G401 (cell line): ENCODE measurements at regions not wholly inside any gene's neighbourhood (a gene's known extent, or its start where the extent isn't known, plus 50 kb on each side); places are given as distances from the start of the nearest gene placed in this dataset.

ENCODE experiments used
- DNase-seq: peaks from one replicate; pipeline ENCODE4 v3.0.0-alpha.2; 2015; ENCODE audit warnings: low spot score
- in situ Hi-C: cut with HindIII; loops from 2 replicates; pipeline ENCODE4 v1.10.0; 2016; ENCODE audit warnings: low sequenced_read_pairs, mixed read lengths

- in situ Hi-C loops, result no loop called here
- DNase-seq, result no peak
Measured at GRCh38 chr1:36537190-36537768, 54.6 kb upstream of the CSF3R start.

- in situ Hi-C loops, result no loop called here
- no peak for DNase-seq
Measured at GRCh38 chr1:36536727-36537126, 54.0 kb upstream of the CSF3R start.

- in situ Hi-C loops, result no loop called here
- DNase-seq, result no peak
Measured at GRCh38 chr1:36534711-36535412, 52.1 kb upstream of the CSF3R start.

GRCh38 chr1:36533897-36534296, 51.2 kb upstream of the CSF3R start:
- no peak for DNase-seq
- in situ Hi-C loops, result no loop called here

GRCh38 chr1:36532810-36533401, 50.2 kb upstream of the CSF3R start:
- DNase-seq, result no peak
- in situ Hi-C loops, result no loop called here
